C4-2B (cell line): ENCODE measurements at regions not wholly inside any gene's neighbourhood (a gene's known extent, or its start where the extent isn't known, plus 50 kb on each side); places are given as distances from the start of the nearest gene placed in this dataset.

Experiments used
- CTCF ChIP-seq: fragments of 450-650 bp; conservative IDR thresholded peaks from 2 replicates; pipeline ENCODE4 v1.5.1; 2017; ENCODE audit warnings: mild to moderate bottlenecking
- ZFX ChIP-seq: fragments of 450-650 bp; IDR thresholded peaks from 2 replicates; pipeline ENCODE4 v1.6.1; 2017

GRCh38 chr20:11499101-11499634 lies 418.5 kb upstream of the BTBD3 start:
- TF ChIP-seq CTCF: no peak
- TF ChIP-seq ZFX: no peak
